ENCODE measurements at regions not wholly inside any gene's neighbourhood (a gene's known extent, or its start where the extent isn't known, plus 50 kb on each side); places are given as distances from the start of the nearest gene placed in this dataset.
"Not testable (repeated sequence)": the region's sequence is repeated elsewhere in the genome, so short reads cannot be mapped to it uniquely, and the experiment has no call there.

GRCh38 chr7:131076711-131077181 lies 250.9 kb upstream of the MKLN1 start:
- no peak overlapping the region for H3K4me3 ChIP-seq (ENCODE audit: low read length)
- no peaks in the 10 kb centered on the region for H3K36me3 ChIP-seq (ENCODE audit: control insufficient read depth, insufficient read depth, low read length)
- no peak overlapping the region for H3K27ac ChIP-seq (ENCODE audit: low read length)
- H3K9me3 ChIP-seq (replicated peaks; ENCODE audit: control insufficient read depth, low read depth, low read length) = no peaks in the 10 kb centered on the region
- H3K27me3 ChIP-seq (ENCODE audit: control insufficient read depth, insufficient read depth, low read length) = no peaks in the 10 kb centered on the region
- WGBS (ENCODE audit: insufficient coverage) = 47% methylated on average over 3 of the region's 4 CpGs
- peak; percentile 28 for DNase-seq
- no peaks in the 10 kb centered on the region for H3K4me1 ChIP-seq (ENCODE audit: control insufficient read depth, insufficient read depth, low read length)

GRCh38 chr7:131077735-131078134 lies 249.9 kb upstream of the MKLN1 start:
- Histone ChIP-seq H3K36me3 (ENCODE audit: control insufficient read depth, insufficient read depth, low read length) (no peaks in the 10 kb centered on the region), H3K9me3 (replicated peaks; ENCODE audit: control insufficient read depth, low read depth, low read length) (no peaks in the 10 kb centered on the region), H3K4me1 (ENCODE audit: control insufficient read depth, insufficient read depth, low read length) (no peaks in the 10 kb centered on the region), H3K27ac (ENCODE audit: low read length) (no peak overlapping the region), H3K27me3 (ENCODE audit: control insufficient read depth, insufficient read depth, low read length) (no peaks in the 10 kb centered on the region), H3K4me3 (ENCODE audit: low read length) (no peak overlapping the region)
- DNase-seq = no peak
- WGBS (ENCODE audit: insufficient coverage) = no CpG with 5 or more reads among the region's 4 CpGs

DNA sequence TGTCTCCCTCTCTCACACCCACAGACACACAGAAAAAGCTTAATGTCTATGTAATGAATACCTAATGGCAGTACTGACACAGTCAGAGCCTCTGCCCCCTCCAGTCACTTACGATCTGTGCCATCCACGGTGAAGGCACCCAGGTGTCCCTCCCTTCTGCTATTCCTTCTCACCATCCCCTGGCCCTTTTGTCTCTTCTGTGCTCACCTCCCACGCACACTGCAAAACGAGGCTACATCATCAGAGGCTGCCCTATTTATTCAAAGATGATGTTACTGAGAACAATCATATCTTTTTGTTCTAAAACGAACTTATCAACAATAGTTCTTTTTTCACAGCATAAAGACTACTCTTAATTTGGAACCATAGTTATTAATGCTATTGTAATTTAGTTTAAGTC lies 246.9 kb upstream of the MKLN1 start:
- no peak for DNase-seq
- WGBS (ENCODE audit: insufficient coverage) = 80% methylated on average over 2 of the region's 5 CpGs
- no peaks in the 10 kb centered on the region for H3K4me1 ChIP-seq (ENCODE audit: control insufficient read depth, insufficient read depth, low read length)
- no peak overlapping the region for H3K27ac ChIP-seq (ENCODE audit: low read length)
- H3K27me3 ChIP-seq (ENCODE audit: control insufficient read depth, insufficient read depth, low read length) = no peaks in the 10 kb centered on the region
- H3K9me3 ChIP-seq (replicated peaks; ENCODE audit: control insufficient read depth, low read depth, low read length) = no peaks in the 10 kb centered on the region
- no peaks in the 10 kb centered on the region for H3K36me3 ChIP-seq (ENCODE audit: control insufficient read depth, insufficient read depth, low read length)
- H3K4me3 ChIP-seq (ENCODE audit: low read length) = no peak overlapping the region

GRCh38 chr7:131081308-131081707 lies 246.4 kb upstream of the MKLN1 start:
- no peaks in the 10 kb centered on the region for H3K9me3 ChIP-seq (replicated peaks; ENCODE audit: control insufficient read depth, low read depth, low read length)
- H3K27me3 ChIP-seq (ENCODE audit: control insufficient read depth, insufficient read depth, low read length) = no peaks in the 10 kb centered on the region
- H3K27ac ChIP-seq (ENCODE audit: low read length) = no peak overlapping the region
- no peak overlapping the region for H3K4me3 ChIP-seq (ENCODE audit: low read length)
- no peaks in the 10 kb centered on the region for H3K4me1 ChIP-seq (ENCODE audit: control insufficient read depth, insufficient read depth, low read length)
- WGBS (ENCODE audit: insufficient coverage) = no CpG with 5 or more reads among the region's 1 CpG
- H3K36me3 ChIP-seq (ENCODE audit: control insufficient read depth, insufficient read depth, low read length) = no peaks in the 10 kb centered on the region
- no peak for DNase-seq

GRCh38 chr7:131083781-131084180 lies 243.9 kb upstream of the MKLN1 start:
- no CpG with 5 or more reads among the region's 1 CpG for WGBS (ENCODE audit: insufficient coverage)
- H3K9me3 ChIP-seq (replicated peaks; ENCODE audit: control insufficient read depth, low read depth, low read length) = no peaks in the 10 kb centered on the region
- H3K27me3 ChIP-seq (ENCODE audit: control insufficient read depth, insufficient read depth, low read length) = no peaks in the 10 kb centered on the region
- no peak for DNase-seq
- H3K4me3 ChIP-seq (ENCODE audit: low read length) = no peak overlapping the region
- no peaks in the 10 kb centered on the region for H3K4me1 ChIP-seq (ENCODE audit: control insufficient read depth, insufficient read depth, low read length)
- no peaks in the 10 kb centered on the region for H3K36me3 ChIP-seq (ENCODE audit: control insufficient read depth, insufficient read depth, low read length)
- H3K27ac ChIP-seq (ENCODE audit: low read length) = no peak overlapping the region

DNA sequence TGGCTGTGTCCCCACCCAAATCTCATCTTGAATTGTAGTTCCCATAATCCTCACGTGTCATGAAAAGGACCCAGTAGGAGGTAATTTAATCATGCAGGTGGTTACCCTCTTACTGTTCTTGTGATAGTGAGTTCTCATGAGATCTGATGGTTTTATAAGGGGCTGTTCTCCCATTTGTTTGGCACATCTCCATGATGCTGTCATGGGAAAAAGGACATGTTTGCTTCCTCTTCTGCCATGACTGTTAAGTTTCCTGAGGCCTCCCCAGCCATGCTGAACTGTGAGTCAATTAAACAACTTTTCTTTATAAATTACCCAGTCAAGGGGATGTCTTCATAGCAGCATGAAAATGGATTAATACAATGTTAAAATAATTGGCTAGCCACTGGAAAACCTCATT lies 243.3 kb upstream of the MKLN1 start:
- not testable (repeated sequence) for H3K4me1 ChIP-seq (ENCODE audit: control insufficient read depth, insufficient read depth, low read length); H3K36me3 ChIP-seq (ENCODE audit: control insufficient read depth, insufficient read depth, low read length); H3K4me3 ChIP-seq (ENCODE audit: low read length); H3K27me3 ChIP-seq (ENCODE audit: control insufficient read depth, insufficient read depth, low read length); H3K9me3 ChIP-seq (replicated peaks; ENCODE audit: control insufficient read depth, low read depth, low read length); DNase-seq; H3K27ac ChIP-seq (ENCODE audit: low read length)
- WGBS (ENCODE audit: insufficient coverage) = no CpG with 5 or more reads among the region's 1 CpG

DNA sequence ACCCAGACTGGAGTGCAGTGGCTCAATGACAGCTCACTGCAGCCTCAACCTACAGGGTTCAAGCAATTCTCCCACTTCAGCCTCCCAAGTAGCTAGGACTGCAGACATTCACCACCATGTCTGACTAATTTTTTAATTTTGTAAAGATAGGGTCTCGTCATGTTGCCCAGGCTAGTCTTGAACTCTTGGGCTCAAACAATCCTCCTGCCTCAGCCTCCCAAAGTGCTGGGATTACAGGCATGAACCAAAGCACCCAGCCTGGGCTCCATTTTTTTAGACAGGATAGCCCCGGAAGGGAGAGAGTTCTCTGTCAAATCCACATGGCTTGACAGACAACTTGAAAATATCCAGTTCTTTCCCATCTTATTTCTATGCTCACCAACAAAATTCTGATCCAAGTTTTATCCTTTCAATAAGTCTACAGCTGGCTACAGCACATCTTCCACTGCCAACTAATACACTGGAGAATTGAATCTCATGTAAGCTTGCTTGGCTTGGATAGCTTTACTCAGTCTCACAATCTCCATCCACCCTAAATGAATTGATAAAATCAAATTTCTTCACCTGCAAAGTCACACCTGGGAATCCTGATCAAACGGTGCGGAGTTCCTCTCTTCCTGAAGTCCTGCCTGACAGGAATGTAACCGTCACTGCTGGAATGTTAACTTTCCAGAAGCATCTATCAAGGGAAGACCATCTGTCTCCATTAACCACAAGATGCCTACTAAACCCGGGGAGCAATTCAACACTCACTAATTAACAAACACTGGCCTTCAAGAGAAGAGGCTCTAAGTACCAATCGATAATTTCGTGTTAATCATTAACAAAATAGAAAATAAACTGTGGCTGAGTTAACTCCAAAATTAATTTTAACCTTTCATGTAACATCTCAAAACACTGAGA lies 239.7 kb upstream of the MKLN1 start:
- Histone ChIP-seq H3K36me3 (ENCODE audit: control insufficient read depth, insufficient read depth, low read length) (no peaks in the 10 kb centered on the region), H3K4me1 (ENCODE audit: control insufficient read depth, insufficient read depth, low read length) (no peaks in the 10 kb centered on the region), H3K9me3 (replicated peaks; ENCODE audit: control insufficient read depth, low read depth, low read length) (no peaks in the 10 kb centered on the region), H3K27me3 (ENCODE audit: control insufficient read depth, insufficient read depth, low read length) (no peaks in the 10 kb centered on the region), H3K27ac (ENCODE audit: low read length) (no peak overlapping the region), H3K4me3 (ENCODE audit: low read length) (no peak overlapping the region)
- peak; percentile 49 for DNase-seq
- 53% methylated on average over 3 of the region's 8 CpGs for WGBS (ENCODE audit: insufficient coverage)

- Histone ChIP-seq H3K27ac (ENCODE audit: low read length) (no peak overlapping the region), H3K9me3 (replicated peaks; ENCODE audit: control insufficient read depth, low read depth, low read length) (no peaks in the 10 kb centered on the region), H3K4me1 (ENCODE audit: control insufficient read depth, insufficient read depth, low read length) (no peaks in the 10 kb centered on the region), H3K36me3 (ENCODE audit: control insufficient read depth, insufficient read depth, low read length) (no peaks in the 10 kb centered on the region), H3K27me3 (ENCODE audit: control insufficient read depth, insufficient read depth, low read length) (no peaks in the 10 kb centered on the region), H3K4me3 (ENCODE audit: low read length) (no peak overlapping the region)
- WGBS (ENCODE audit: insufficient coverage) = no CpG with 5 or more reads among the region's 2 CpGs
- DNase-seq = no peak
Observed at GRCh38 chr7:131090188-131090587, 237.5 kb upstream of the MKLN1 start.

DNA sequence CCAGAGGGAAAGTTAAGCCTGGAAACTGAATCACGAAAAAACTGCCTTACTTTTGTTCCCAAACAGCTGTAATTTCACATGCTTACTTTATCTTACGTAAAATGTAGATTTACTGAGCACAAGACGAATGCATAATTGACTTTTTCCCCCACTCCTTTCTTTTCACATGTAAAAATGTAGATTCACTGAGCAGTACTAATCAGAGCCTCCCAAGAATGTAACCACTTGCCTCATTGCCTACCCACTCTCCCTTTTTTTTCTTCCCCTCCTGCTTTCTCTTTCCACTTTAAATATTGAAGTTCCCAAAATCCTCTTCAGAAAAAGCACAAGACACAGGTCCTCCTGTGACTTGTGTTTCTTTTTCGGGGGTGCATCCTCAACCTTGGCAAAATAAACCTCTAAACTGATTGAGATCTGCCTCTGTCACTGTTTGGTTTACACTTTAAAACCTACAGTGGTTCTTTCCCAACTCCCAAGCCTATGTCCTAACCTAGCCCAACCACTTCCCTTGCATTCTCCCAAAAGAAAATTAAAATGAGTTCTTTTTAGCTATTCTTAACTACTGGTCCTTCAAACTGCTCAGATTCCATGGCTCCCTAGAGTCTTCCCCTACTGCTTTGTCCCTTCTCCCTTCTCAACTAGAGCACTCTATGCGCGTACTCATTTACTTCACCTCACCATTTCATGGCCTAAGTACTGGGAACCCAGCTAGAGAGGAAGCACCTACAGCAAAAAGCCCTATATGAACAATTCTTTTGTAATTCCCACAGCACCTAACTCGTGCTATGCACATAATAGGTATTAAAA lies 236.6 kb upstream of the MKLN1 start:
- 60% methylated on average over 5 of the region's 7 CpGs for WGBS (ENCODE audit: insufficient coverage)
- Histone ChIP-seq H3K9me3 (replicated peaks; ENCODE audit: control insufficient read depth, low read depth, low read length) (no peaks in the 10 kb centered on the region), H3K27ac (ENCODE audit: low read length) (no peak overlapping the region), H3K4me1 (ENCODE audit: control insufficient read depth, insufficient read depth, low read length) (no peaks in the 10 kb centered on the region), H3K4me3 (ENCODE audit: low read length) (no peak overlapping the region), H3K27me3 (ENCODE audit: control insufficient read depth, insufficient read depth, low read length) (peaks cover 2% of the 10 kb centered on the region), H3K36me3 (ENCODE audit: control insufficient read depth, insufficient read depth, low read length) (no peaks in the 10 kb centered on the region)
- DNase-seq = no peak

GRCh38 chr7:131094685-131095084 lies 233.0 kb upstream of the MKLN1 start:
- no peak for DNase-seq
- Histone ChIP-seq H3K4me3 (ENCODE audit: low read length) (no peak overlapping the region), H3K4me1 (ENCODE audit: control insufficient read depth, insufficient read depth, low read length) (no peaks in the 10 kb centered on the region), H3K9me3 (replicated peaks; ENCODE audit: control insufficient read depth, low read depth, low read length) (no peaks in the 10 kb centered on the region), H3K27me3 (ENCODE audit: control insufficient read depth, insufficient read depth, low read length) (peaks cover 6% of the 10 kb centered on the region), H3K27ac (ENCODE audit: low read length) (no peak overlapping the region), H3K36me3 (ENCODE audit: control insufficient read depth, insufficient read depth, low read length) (no peaks in the 10 kb centered on the region)
- 95% methylated on average over 9 of the region's 11 CpGs for WGBS (ENCODE audit: insufficient coverage)
